HG02588 (cell line): ENCODE measurements at regions not wholly inside any gene's neighbourhood (a gene's known extent, or its start where the extent isn't known, plus 50 kb on each side); places are given as distances from the start of the nearest gene placed in this dataset.

Experiments used
- ATAC-seq: cut with Tn5 transposase; IDR thresholded peaks from one replicate; pipeline ENCODE4 v1.9.1; 2021; ENCODE audit warnings: mild to moderate bottlenecking, moderate library complexity; ENCODE audit not compliant: unreplicated experiment

DNA sequence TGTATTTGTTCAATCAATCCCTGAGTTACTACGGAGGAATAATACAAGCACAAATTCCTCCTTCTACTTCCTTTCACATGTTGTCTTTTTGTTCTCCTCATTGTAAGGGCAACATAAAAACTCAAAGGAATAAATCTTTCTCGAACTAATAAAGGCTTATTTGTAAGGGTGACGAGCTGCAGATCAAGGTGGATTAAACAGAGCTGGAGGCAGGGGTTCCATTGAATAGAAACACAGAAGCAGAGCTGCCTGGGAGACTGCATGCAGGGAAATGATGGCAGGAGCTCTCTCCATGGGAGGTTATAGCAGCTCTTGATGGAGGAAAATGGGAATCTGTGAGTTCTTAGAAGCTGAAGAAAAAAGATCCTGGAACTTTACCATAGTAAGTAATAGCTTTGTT lies 160.2 kb downstream of the CYYR1 start:
- ATAC-seq: no peak

DNA sequence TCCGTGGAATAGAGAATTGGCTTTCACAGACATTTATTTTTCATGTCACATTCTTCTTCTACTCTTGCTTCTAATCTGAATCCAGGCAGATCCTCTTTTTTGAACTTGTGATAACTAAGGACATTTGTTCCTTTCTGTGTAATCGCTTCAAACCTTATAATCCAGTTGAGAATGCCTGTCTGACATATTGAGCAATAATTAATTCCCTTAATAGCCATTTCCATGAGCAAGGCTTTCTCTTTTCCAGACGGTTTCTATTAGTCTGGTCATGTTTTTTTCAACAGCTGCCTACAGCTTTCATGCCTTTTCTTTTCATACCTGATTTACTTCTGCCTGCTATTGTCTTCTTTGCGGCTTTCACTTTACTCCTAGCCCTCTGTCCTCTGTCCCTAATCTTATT lies 163.4 kb downstream of the CYYR1 start:
- ATAC-seq: no peak

DNA sequence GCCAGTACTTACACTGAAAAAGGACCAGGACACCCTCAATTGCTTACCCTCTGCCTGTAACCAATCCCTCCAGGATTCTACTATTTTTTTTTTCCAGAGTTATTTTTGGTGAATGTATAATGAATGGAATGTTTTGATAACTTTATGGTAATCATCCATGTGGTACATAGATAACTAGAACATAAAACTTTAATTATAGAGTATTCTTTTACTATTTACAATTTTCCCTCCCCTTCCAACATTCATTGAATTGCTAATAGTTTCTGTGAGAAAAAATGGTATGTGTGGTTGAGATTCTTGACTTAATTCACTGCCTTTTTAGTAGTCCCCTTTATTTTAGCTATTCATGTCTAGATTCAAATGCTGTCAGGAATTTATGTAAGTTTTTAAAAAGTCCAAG lies 164.6 kb downstream of the CYYR1 start:
- no peak for ATAC-seq

DNA sequence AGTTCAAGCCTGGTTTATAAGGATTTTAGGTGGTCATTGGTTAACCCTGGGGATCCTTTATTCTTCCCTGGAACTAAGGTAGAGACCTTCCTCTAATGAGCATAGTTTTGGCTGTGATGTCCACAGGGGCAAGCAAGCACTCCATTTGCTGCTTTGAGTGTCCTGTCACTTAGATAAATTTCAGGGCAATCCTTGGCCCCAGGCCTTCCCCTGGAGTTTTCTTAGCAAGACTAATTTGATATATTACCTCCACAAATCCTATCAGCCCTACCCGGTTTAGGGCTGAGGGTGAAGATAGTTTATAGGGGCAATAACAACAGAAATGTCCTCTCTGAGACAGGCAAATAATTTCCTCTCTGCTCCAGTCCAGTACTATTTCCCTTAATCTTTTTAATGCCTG lies 166.6 kb downstream of the CYYR1 start:
- no peak for ATAC-seq

DNA sequence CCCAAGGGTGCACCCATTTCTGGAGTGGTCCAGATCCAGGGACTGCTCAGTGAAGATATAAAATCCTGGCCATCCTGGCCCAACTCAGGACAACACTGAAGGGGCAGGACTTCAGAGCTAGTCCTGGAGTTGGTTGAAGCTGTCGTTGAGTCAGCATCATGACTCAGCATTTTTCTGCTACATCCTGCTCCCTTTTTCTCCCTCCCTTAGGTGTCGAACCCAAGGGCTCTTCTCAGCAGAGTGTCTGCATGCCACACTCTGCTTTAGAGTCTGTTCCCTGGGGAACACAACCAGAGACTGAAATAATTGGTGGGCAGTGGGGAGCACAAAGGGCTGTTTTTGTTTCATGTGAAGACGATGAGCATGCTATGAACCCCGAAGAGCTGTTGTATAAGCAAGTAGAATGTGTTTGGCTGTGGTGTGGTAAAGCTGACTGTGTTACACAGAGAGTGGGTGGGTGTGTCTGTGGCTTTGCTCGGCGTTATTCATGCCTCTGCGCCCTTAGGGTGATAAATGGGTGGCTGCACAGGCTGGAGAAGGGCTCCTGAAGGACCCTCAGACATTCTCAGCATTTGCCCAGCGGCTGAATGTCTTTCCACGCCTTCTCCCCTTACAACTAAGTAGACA lies 167.2 kb downstream of the CYYR1 start:
- peak; percentile 58 for ATAC-seq

DNA sequence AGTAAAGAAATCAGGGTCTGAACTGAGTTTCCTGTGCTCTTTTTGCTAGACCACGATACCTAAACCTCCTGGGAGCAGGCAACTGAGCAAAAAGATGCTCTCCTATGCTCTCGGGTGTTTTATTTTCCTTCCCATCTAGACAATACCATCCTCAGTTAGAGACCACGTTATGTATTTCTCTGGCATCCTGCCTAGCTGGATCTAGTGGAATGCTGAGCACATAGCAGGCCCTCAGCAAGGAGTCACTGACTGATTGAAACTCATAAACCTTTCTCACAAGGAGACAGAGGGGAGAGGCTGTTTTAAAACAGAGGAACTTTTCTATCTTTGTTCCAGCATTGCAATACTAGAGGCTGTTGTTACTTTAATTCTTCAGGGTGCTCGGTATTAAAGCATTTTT lies 168.0 kb downstream of the CYYR1 start:
- no peak for ATAC-seq

DNA sequence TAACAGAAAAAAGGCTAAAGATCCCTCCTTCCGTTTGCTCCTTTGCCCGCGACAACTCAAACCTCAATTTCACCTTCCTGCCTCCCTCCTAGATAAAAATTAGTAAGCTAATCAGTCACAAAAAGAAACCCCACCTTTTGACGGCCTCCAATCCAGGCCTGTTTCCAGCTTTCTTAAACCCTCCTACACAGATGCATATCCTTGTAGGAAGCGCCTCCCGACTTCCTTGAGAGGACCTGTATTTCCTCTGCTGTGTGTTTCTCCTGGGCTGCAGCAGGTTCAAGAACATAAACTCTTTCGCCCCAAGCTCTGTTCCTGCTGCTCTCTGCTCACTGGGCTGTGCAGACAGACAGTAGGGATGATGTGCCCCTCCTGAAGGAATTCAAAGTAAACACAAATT lies 168.8 kb downstream of the CYYR1 start:
- ATAC-seq: no peak

DNA sequence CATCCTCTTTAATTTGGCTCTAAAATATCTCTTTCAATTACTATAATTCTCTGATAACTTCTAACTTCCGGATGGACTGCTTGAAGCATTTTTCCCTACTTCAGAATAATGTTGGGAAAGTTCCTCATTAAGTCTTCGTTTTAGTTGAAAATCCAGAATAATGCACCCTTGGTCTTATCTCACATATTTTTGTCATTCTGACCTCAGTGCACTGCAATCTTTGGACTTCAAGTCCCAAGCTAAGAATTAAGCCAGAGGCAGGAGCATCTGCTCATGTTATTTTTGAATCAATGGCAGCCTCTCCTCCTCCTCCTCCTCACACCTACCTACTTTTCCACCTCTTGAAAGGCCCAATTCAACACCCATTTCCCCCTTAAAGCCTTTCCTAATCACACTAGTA lies 169.8 kb downstream of the CYYR1 start:
- no peak for ATAC-seq

DNA sequence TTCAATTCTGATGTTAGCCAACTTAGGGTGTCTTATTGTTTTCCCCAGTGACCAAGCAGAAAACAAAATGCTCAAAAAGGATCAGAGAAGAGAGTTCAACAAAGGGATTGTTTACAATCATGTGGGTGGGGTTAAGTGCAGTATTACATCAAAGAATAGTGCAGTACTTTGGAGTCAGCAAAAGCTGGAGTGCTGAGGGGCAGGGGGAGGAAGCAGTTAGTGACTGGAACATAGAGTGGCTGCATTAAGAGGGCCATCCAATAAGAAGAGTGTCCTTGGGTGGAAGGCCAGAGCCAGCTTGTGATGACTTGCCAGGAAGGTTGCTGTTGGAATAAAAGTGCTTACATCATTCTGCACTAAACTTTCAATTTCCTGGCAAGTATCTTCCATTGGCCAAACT lies 175.5 kb downstream of the CYYR1 start:
- ATAC-seq: no peak

DNA sequence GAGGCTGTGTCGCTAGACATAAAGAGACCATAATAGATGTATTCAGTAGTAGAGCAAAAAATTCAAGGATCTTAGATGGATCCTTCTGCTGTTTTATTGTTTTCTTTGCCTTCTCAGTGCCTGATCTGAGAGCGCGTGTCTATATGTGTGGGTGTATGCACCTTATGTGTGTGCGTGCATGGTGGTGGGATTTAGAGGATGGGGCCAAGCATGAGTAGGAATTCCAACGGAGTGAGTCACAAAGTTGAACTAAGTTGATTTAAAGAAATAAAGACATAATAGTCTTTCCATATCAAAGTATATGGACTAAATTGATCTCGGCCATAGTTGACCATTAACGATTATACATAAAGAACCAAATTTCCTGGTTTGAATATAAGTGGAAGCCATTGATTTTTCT lies 178.7 kb downstream of the CYYR1 start:
- ATAC-seq: no peak

DNA sequence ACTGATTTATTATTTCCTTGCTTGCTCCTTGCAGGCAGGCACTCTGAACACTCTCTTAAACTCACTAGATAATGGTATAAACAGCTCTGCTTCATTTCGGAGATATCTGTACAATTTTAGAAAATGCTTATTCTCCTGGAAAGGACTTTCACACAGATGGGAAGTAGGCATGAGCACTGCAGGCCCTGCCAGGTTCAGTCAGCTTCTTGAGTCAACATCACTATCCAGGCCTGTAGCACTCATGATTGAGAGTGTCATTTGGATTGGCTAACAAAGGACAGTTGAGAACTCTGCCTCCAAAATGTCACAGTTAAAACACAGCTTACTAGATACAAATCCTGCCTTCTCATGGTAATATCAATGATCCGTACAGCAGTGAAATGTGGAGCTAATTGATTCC lies 181.9 kb downstream of the CYYR1 start:
- no peak for ATAC-seq

DNA sequence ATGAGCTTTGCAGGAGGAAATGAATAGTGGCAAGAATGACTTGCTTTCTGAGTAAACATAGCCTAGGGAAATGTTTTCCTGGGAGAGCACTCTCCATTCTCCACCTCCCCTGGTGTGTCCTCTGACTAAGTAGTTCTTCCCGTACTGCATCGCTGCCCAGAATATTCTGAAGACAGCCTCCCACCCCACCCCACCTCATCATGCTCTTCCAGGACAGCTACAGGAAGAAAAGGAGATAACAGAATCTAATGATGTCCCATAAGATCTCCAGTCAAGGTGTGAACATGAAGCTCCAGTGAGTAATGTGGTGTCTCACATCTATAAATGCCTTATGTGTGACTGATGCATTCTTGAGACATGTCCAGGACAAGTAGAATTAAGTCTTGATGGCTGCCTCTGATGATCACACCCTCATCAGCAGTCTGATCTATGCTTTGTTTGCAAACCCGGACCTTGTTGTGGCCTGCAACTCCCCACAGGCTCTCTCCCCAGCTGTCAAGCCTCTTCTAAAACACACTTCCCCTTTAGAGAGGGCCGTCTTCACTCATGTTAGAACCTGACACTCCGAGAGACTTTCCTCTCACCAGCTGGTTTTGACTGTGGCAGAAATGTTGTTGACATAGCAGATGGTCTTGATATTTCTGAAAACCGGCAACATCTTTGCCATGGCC lies 183.0 kb downstream of the CYYR1 start:
- ATAC-seq: peak; percentile 54

DNA sequence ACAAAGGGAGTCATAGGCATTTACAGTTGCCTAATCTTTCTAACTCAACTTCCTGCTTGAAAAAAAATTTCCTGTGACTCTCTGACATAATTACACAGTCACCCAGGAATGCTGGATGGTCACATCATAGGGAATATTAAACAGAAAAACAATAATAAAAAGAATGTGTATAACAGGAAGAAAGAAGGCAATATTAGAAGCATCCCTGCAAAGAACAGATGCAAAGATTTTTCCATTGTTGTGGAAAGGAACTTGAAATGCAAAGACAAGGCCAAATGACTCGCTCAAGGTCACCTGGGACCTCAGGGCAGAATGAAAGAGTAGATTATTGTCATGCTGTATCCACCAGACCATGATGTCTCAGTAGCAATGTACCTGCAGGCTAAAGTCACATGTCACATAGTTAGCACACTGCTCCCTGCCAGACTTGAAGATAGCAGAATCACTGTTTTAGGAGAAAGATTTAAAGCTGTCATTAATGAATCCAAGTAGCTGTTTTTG lies 184.3 kb downstream of the CYYR1 start:
- no peak for ATAC-seq

DNA sequence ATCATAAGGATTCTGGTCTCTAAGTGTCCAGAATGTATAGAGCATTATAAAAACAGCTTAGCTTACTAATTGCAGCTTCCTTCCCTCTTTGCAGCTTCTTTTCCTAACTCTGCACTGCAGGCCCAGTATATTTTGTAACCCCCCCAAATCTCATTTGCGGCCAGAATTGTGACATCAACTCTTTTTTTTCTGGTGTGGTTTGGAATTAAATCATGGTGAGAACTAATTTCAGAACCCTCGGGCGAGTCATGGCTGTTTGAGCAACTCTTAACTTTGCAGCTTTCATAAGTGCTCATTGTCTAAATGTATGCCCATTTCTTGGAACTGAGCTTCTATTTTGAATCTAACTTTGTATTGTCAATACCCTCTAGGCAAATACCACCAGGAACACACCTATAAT lies 187.4 kb downstream of the CYYR1 start:
- no peak for ATAC-seq

DNA sequence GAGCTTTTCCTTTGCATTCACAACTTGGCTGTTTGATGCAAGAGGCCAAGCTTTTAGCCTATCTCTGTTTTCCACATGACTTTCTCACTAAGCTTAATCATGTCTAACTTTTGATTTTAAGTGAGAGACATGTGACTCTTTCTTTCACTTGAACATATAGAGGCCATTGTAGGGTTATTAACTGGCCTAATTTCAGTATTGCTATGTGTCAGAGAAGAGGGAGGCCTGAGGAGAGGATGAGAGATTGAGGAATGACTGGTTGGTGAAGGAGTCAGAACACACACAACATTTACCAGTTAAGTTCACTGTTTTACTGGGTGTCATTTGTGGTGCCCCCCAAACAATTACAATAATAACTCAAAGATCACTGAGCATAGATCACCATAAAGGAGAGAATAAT lies 193.5 kb downstream of the CYYR1 start:
- ATAC-seq: no peak

DNA sequence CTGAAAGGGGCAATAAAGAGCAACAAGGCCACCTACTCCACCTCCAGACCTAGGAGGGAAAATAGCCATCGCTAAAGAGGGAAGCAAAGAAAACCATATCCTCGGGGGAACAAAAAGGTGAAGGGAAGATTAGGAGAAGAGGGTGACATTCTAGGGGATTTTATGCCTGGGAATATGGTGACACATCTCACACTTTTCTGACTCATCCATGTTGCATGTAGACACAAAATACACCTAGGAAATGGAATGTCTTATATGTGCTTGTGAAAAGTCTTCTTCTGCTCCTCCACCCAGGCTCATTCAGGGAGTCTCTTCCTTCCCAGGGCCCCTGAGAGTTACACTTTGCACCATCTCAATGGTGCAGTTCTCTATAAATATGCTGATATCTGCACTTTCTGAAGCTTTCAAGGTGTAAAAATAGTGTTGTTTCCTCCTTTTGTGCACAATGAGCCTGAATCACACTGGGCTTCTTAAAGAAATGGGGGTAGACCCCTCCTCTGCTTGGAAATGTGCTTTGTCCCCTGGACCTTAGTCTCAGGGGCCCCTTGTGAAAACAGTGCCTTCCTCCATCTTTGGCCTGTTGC lies 195.9 kb downstream of the CYYR1 start:
- no peak for ATAC-seq

DNA sequence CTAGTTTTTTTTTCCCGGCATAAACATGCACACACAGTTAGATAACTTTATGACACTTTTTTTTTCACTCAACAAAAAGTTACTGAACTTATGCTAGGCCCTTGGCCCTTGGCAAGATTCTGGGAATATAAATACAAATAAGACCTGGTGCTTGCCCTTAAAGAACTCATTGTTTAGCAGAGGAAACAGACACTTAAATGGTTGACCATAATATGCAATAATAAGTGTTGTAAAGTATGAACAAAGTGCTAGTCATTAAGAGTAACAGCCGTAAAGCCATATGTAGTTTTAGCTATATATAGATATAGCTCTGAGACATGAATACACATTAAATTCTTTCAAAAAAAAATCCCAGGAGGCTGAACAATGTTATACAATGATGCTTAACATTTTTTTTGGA lies 198.3 kb downstream of the CYYR1 start:
- no peak for ATAC-seq

DNA sequence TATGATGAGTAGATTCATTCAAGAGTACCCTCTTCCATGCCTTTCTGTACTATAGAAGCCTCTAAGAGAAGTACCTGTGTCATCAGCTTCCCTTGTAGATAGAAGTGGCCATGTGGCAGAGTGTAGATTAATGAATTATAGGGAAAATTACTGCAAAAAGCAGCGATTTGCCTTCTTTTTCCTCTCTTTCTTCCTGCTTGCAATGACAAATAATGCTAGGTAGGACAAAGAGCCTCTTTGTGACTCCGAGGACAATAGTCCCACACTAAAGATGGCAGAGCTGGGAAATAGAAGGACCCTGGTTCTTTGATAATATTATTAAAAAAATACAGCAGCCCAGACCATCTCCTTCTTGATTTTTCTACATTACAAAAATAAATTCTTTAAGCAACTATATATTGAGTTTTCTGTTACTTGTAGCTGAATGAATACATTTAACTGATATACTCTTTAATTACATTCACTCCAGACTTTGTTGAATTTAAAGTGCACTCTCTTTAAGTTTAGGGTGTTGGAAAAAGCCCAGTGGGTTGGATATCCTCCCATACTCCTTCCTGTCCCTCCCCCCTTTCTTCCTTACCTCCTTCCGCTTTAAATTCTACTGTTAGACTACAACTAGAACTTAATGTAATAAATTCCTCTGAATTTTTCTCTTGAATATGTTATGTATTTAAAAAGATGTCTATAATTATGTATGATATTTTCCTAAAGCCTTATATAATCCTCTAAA lies 198.2 kb upstream of the APP start:
- no peak for ATAC-seq

DNA sequence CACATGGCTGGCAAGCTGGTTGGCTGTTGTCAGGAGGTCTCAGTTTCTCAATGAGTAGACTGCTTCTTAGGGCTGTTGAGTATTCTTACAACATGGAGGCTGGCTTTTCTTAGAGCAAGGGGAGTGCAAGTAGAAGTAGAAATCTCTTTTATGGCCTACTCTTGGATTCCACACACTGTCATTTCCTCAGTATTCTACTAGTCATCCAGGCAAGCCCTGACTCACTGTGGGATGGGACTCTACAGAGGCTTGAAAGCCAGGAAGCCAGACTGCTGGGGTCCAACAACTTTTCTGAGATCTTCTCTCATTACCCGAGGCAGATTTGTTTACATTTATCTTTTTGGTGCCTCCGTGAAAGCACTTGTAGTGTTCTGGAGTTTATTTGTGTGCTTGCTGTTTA lies 196.2 kb upstream of the APP start:
- no peak for ATAC-seq

DNA sequence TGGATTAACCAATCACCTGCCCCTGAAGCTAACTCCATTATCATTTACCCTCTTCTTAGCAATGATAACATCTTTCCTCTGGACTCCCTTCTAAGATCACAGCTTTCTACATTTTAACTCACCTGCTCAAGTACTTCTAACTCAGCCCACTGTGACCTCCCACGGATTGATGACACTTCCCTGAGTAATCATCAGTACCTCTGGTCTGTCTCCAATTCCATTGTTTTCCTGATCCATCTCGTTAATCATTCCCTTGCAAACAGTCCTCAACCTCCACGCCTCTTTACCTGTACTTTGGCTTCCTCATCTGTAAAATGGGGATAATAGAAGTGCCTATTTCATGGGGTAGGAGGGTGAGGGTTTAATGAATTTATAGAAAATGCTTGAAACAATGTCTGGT lies 195.3 kb upstream of the APP start:
- ATAC-seq: no peak

DNA sequence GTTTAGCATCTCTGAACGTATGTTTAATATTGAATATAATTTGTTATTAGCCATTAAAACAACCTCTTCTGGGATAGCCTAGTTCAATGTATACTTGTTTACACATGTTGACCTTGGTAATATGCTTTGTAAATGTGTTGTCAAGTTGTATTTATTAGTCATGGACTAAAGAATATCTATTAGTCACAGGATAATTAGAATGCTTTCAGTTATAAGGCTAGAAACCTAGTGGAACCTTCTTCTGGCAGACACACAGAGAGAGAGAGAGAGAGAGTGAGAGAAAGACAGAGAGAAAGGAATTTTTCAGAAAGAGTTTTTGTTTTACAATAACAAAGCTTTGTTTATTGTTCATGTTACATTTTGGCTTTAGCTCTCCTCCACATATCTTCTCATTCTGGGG lies 181.1 kb upstream of the APP start:
- no peak for ATAC-seq

DNA sequence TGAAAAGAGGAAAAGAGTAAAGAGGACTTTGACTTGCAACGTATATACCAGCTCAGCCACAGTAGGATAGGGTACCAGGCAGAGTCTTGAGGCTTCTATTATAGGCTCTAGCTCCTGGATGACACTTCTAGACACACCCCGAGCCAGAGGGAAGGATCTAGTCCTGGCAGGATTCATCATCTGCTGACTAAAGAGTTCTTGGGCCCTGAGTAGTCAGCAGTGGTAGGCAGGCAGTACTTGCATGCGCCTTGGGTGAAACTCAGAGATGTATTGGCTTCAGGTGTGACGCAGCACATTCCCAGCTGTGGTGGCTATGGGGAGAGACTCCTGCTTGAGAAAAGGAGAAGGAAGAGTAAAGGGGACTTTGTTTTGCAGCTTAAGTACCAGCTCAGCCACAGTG lies 162.3 kb upstream of the APP start:
- ATAC-seq: no peak
